ENCODE measurements at regions not wholly inside any gene's neighbourhood (a gene's known extent, or its start where the extent isn't known, plus 50 kb on each side); places are given as distances from the start of the nearest gene placed in this dataset.

GRCh38 chr4:137468836-137469235, 63.5 kb downstream of the PCDH18 start:
- DNase-seq (ENCODE audit: low read depth in 2 of 3, low spot score in 2 of 3) = no peak

- DNase-seq (ENCODE audit: low read depth in 2 of 3, low spot score in 2 of 3) = no peak
Measured at GRCh38 chr4:137467537-137467936, 64.8 kb downstream of the PCDH18 start.

- DNase-seq (ENCODE audit: low read depth in 2 of 3, low spot score in 2 of 3) = no peak
Measured at GRCh38 chr4:137463377-137464003, 68.8 kb downstream of the PCDH18 start.

- DNase-seq (ENCODE audit: low read depth in 2 of 3, low spot score in 2 of 3) = no peak
Measured at GRCh38 chr4:137455647-137456321, 76.5 kb downstream of the PCDH18 start.

- no peak for DNase-seq (ENCODE audit: low read depth in 2 of 3, low spot score in 2 of 3)
Measured at GRCh38 chr4:137454767-137455166, 77.5 kb downstream of the PCDH18 start.

GRCh38 chr4:137452799-137453198, 79.5 kb downstream of the PCDH18 start:
- no peak for DNase-seq (ENCODE audit: low read depth in 2 of 3, low spot score in 2 of 3)

- no peak for DNase-seq (ENCODE audit: low read depth in 2 of 3, low spot score in 2 of 3)
Measured at GRCh38 chr4:137451172-137451825, 81.0 kb downstream of the PCDH18 start.

- no peak for DNase-seq (ENCODE audit: low read depth in 2 of 3, low spot score in 2 of 3)
Measured at GRCh38 chr4:137448402-137448801, 83.9 kb downstream of the PCDH18 start.

GRCh38 chr4:137446071-137446470, 86.2 kb downstream of the PCDH18 start:
- DNase-seq (ENCODE audit: low read depth in 2 of 3, low spot score in 2 of 3) = no peak

- no peak for DNase-seq (ENCODE audit: low read depth in 2 of 3, low spot score in 2 of 3)
Measured at GRCh38 chr4:137443031-137443800, 89.1 kb downstream of the PCDH18 start.

- no peak for DNase-seq (ENCODE audit: low read depth in 2 of 3, low spot score in 2 of 3)
Measured at GRCh38 chr4:137432446-137433311, 99.6 kb downstream of the PCDH18 start.

- no peak for DNase-seq (ENCODE audit: low read depth in 2 of 3, low spot score in 2 of 3)
Measured at GRCh38 chr4:137430171-137430570, 102.1 kb downstream of the PCDH18 start.

GRCh38 chr4:137427411-137427810, 104.9 kb downstream of the PCDH18 start:
- no peak for DNase-seq (ENCODE audit: low read depth in 2 of 3, low spot score in 2 of 3)

- no peak for DNase-seq (ENCODE audit: low read depth in 2 of 3, low spot score in 2 of 3)
Measured at GRCh38 chr4:137425281-137425680, 107.0 kb downstream of the PCDH18 start.

- no peak for DNase-seq (ENCODE audit: low read depth in 2 of 3, low spot score in 2 of 3)
Measured at GRCh38 chr4:137422666-137423065, 109.6 kb downstream of the PCDH18 start.

- DNase-seq (ENCODE audit: low read depth in 2 of 3, low spot score in 2 of 3) = no peak
Measured at GRCh38 chr4:137421796-137422195, 110.5 kb downstream of the PCDH18 start.

- no peak for DNase-seq (ENCODE audit: low read depth in 2 of 3, low spot score in 2 of 3)
Measured at GRCh38 chr4:137420901-137421396, 111.3 kb downstream of the PCDH18 start.

- no peak for DNase-seq (ENCODE audit: low read depth in 2 of 3, low spot score in 2 of 3)
Measured at GRCh38 chr4:137417676-137418075, 114.6 kb downstream of the PCDH18 start.

GRCh38 chr4:137414802-137415201, 117.5 kb downstream of the PCDH18 start:
- DNase-seq (ENCODE audit: low read depth in 2 of 3, low spot score in 2 of 3) = no peak

- no peak for DNase-seq (ENCODE audit: low read depth in 2 of 3, low spot score in 2 of 3)
Measured at GRCh38 chr4:137408527-137409177, 123.6 kb downstream of the PCDH18 start.

Measured in activated CD8-positive, alpha-beta memory T cell treated with anti-CD3 and anti-CD28 coated beads for 48 hours (primary cell).